Middle frontal gyrus (tissue), 1 donor: ENCODE measurements at regions not wholly inside any gene's neighbourhood (a gene's known extent, or its start where the extent isn't known, plus 50 kb on each side); places are given as distances from the start of the nearest gene placed in this dataset.

Experiments
- DNase-seq: peaks from one replicate; pipeline ENCODE4 v3.0.0-alpha.2; 2015; ENCODE audit warnings: low spot score; ENCODE audit errors: extremely low spot score

GRCh38 chr4:188197566-188197965 lies 58.3 kb downstream of the TRIML1 start:
- DNase-seq: no peak

- no peak for DNase-seq
Observed at GRCh38 chr4:188198982-188199792, 59.9 kb downstream of the TRIML1 start.

GRCh38 chr4:188201851-188202250 lies 62.6 kb downstream of the TRIML1 start:
- DNase-seq: no peak

GRCh38 chr4:188206783-188207182 lies 67.5 kb downstream of the TRIML1 start:
- DNase-seq: no peak

DNA sequence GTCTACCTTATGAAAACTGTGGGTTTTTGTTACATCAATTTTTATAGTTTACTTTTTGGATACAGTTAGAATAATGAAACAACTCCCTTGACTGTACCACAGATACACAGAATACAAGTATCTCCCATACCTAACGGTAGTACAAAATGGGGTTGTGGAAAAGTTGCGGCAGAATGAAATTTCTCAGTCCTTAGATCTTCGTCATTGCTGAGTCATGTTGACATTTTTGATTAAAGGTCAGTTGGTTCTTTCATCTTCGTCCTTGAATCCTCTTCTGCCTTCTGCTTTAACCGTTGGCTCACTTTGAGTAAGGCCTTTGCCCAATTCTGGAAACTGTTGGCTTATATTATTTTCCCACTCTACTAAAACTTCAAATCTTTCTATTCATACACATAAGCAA lies 75.6 kb downstream of the TRIML1 start:
- DNase-seq: no peak

DNA sequence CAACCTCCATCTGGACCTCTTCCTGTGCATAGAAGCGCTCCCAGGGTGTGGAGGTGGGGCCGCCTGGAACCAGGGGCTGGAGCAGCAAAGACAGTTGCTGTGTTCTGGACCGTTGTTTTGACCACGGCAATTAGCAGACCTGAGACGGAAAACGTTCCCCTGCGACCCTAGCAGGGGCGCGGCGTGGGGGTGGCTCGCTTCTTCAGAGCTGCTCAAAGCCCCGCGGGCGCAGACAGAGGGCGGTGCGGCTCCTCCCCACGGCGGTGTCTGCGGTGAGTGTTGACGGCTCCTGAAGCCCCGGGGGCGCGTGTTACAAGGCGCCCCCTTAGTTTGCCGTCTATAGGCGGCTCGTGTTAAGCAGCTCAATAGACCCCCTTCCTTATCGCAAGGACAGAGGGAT lies 79.2 kb downstream of the TRIML1 start:
- DNase-seq: no peak

- DNase-seq: no peak
Observed at GRCh38 chr4:188220006-188220405, 80.8 kb downstream of the TRIML1 start.

- DNase-seq: no peak
Observed at GRCh38 chr4:188221090-188221489, 81.8 kb downstream of the TRIML1 start.

GRCh38 chr4:188228279-188228678 lies 89.0 kb downstream of the TRIML1 start:
- no peak for DNase-seq

DNA sequence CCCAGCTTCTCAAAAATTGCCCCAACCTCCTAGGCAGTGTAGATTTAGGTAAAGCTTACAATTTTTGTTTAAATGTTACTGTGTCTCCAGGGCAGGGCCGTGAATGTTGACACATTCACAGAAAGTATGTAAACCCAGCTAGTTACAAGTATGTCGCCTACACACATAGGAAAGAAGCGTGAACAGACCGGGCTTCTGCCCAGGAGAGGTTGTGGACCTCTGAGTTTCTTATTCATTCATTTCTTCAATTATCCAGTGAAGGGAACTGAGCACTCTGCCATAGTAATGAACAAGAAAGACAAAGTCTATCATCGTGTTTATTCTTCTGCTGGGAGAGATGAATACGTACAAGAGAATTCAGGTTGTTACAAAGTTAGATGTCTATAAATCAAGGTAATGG lies 93.2 kb downstream of the TRIML1 start:
- no peak for DNase-seq

- DNase-seq: no peak
Observed at GRCh38 chr4:188242041-188242440, 102.8 kb downstream of the TRIML1 start.

GRCh38 chr4:188245651-188246050 lies 106.4 kb downstream of the TRIML1 start:
- DNase-seq: no peak

- no peak for DNase-seq
Observed at GRCh38 chr4:188246488-188246887, 107.2 kb downstream of the TRIML1 start.

- no peak for DNase-seq
Observed at GRCh38 chr4:188254211-188254610, 115.0 kb downstream of the TRIML1 start.

GRCh38 chr4:188262464-188262863 lies 123.2 kb downstream of the TRIML1 start:
- no peak for DNase-seq

GRCh38 chr4:188263321-188263720 lies 124.1 kb downstream of the TRIML1 start:
- no peak for DNase-seq

GRCh38 chr4:188266386-188266785 lies 127.1 kb downstream of the TRIML1 start:
- DNase-seq: no peak

DNA sequence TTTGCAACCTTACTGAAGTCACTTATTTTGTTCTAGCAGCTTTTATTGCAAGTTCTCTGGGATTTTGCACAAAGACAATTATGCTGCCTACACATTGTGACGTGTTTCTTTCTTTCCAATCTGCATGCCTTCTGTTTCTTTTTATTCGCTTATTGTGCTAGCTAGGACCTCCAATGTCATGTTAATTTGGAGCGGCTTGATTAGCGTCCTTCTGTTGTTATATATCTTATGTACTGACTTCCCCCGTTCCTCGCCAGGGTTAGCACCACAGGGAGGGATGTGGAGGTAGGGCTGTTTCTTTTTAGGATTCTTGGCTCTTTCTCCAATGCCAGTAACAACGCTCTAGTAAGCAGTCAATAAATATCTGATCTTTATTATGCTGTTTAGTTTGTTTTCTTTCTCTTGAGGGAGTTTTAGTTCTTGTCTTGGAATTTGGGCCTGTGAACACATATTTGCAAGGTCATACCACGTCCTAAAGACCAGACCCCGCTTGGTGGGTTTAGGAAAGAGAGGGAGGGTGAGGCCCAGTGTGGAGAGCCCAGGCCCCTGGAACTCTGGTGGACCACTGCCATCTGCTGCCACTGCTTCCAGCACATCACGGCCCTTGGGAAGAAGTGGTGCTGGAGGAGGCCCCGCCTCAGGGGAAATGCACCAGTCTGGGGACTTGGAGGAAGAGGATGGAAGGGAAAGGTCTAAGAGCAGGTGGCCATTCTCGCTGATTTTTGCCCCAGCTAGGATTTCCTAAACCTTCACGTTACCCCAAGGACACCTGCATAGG lies 129.1 kb downstream of the TRIML1 start:
- DNase-seq: no peak

DNA sequence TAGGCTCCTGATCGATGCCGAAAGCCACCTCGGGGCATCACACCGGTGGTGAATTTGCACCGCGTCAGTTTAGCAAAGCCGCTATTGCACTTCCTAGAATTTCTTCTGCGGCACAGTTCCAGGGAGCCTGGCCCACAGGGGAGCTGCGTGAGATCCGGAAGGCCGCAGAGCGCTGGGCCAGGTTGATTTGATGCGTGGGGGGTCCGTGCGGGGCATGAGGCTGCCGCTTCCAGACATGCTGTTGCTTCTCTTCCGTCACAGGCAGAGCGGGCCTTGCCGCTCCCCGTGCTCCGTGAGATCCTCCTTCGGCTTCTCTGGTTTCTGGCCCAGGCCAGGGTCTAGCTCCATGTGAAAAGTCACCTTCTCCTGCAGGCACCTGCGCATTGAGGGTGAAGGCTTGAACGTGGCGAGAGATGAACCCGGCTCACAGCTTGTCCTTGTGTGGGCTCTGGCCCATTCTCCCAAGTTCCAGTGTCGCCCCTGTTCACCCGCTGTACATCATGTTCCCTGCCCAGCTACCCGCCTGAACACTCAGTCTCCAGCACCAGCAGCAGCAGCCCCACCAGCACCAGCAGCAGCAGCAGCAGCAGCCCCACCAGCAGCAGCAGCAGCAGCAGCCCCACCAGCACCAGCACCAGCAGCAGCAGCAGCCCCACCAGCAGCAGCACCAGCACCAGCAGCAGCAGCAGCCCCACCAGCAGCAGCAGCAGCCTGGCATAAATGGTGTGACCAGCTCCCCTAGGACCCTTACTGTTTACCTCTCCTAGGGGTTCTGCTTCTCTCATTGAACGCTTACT lies 131.2 kb downstream of the TRIML1 start:
- no peak for DNase-seq

DNA sequence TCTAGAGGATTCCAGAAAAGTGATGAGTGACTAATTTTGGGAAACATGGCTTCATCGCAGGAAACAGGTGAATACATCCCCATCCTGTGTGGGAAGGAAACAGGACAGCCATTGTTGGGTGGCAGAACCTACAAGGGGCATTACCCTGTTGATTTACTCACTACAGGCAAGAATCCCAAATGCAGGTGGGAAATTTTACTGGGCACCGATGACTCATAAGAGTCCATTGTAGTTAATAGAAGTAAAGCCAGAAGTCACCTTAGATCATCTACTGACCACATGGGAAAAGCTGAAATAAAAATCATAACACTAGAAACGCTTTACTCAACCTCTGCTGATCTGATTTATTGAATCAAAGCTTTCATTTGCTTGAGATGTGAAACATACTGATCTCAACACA lies 136.4 kb downstream of the TRIML1 start:
- no peak for DNase-seq

DNA sequence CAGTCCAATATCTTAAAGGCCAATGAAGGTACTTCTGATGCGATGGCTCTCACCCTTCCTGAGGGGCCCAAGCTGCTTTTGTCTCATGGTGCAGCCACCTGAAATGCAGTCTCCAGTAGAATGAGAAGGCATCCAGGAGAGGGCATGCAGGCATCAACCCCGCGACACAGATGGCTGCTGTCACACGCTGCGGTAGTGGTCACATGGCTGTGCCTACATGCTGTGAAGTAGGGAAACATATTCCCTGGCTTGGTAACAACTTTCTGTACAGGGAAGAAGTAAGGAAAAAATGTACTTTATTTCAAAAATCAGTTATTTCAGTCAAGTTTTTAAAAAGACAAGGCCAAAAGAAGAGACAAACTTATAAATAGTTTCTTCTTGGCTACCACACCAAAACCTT lies 139.9 kb downstream of the TRIML1 start:
- DNase-seq: no peak
